DOHH2 (cell line): ENCODE measurements at regions not wholly inside any gene's neighbourhood (a gene's known extent, or its start where the extent isn't known, plus 50 kb on each side); places are given as distances from the start of the nearest gene placed in this dataset.

Experiments
- CTCF ChIP-seq: fragments of 200-600 bp; sonication (generic); IDR thresholded peaks from one replicate; pipeline ENCODE4 v1.5.1; 2014; ENCODE audit warnings: antibody characterized with exemption, mild to moderate bottlenecking, low read depth, low read length; ENCODE audit not compliant: poor library complexity, severe bottlenecking
- EZH2phosphoT487 ChIP-seq: fragments of 200-600 bp; sonication (generic); IDR thresholded peaks from 2 replicates; pipeline ENCODE4 v1.6.1; 2017; ENCODE audit warnings: borderline replicate concordance, mild to moderate bottlenecking, antibody characterized with exemption, low read length, moderate library complexity, mixed read lengths

GRCh38 chr1:226474443-226475141, 66.7 kb upstream of the PARP1 start:
- no peak for TF ChIP-seq EZH2phosphoT487
- TF ChIP-seq CTCF: no peak
